ENCODE measurements at regions not wholly inside any gene's neighbourhood (a gene's known extent, or its start where the extent isn't known, plus 50 kb on each side); places are given as distances from the start of the nearest gene placed in this dataset.

DNA sequence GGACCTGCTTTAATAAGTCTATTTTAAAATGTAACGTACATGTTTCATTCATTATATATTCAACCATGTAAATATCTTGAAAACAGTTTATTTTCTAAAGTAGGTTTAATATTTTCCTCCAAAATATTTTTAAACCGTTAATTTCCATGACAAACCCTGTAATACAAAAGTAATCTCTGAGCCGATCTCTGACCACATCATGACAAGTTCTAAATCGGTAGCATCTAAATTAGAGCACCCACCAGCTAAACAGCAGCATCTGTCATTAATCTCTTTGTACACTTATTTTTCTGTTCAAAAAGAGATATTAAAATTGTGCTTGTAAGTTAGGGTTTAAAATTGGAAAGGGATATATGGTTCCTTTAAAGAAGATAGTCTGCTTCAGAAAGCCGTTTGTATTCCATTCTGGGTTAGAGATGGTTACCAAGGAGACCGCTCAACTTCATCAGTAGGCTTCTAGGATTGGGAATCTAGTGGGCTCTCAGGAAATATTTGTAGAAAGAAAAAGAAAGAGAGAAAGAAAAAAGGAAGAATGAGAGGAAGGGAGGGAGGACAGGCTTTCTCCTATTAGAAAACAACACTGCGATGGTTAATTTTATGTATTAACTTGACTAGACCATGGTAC lies 232.5 kb upstream of the FOXN3 start (continued):
- no peak for TF ChIP-seq HOXB6 (CRISPR knock-in tag; IDR thresholded peaks at IDR 0.05; ENCODE audit: borderline replicate concordance)
- no peak for TF ChIP-seq MTA1 (IDR thresholded peaks at IDR 0.05; ENCODE audit: borderline replicate concordance)
- TF ChIP-seq PYGO2 (tag; IDR thresholded peaks at IDR 0.05), result no peak

DNA sequence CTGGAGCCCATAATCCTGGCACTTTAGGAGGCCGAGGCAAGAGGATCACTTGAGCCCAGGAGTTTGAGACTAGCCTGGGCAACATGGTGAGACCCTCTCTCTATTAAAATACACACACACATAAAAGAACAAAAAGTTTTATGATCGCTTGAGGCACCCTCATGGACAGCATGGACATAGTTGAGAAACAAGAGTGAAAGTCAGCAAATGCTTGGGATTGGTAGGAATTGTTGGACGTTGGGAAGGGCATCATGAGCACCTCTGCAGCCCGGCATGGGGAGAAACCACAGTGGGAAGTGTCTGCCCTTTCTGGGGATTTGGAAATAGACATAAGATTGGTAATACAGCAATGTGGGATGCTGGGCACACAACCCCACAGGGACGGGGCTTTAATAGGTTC lies 231.9 kb upstream of the FOXN3 start:
- Histone ChIP-seq H3K4me3 (no peak overlapping the region), H3K36me3 (ENCODE audit: control insufficient read depth, insufficient read depth, low read length) (no peaks in the 10 kb centered on the region), H3K9ac (ENCODE audit: insufficient read depth in 1 of 2, low read depth in 2 of 2, low read length in 2 of 2) (no peak overlapping the region), H3K4me2 (ENCODE audit: insufficient read depth, low read length) (no peak overlapping the region), H3K9me3 (replicated peaks; ENCODE audit: control insufficient read depth, insufficient read depth, low read depth, low read length) (no peaks in the 10 kb centered on the region), H2AFZ (ENCODE audit: low read depth, low read length) (no peak overlapping the region), H3K79me2 (ENCODE audit: control insufficient read depth, insufficient read depth, low read length) (no peaks in the 10 kb centered on the region), H3K4me1 (replicated peaks in 1 of 2; ENCODE audit: control insufficient read depth in 2 of 2, insufficient read depth in 2 of 2, low read length in 2 of 2) (no peaks in the 10 kb centered on the region), H4K20me1 (replicated peaks; ENCODE audit: control insufficient read depth, insufficient read depth, low read length) (no peaks in the 10 kb centered on the region), H3K27ac (ENCODE audit: extremely low read depth, low read depth, low read length) (no peak overlapping the region), H3K27me3 (ENCODE audit: control insufficient read depth in 2 of 2, insufficient read depth in 2 of 2, low read length in 2 of 2) (no peaks in the 10 kb centered on the region), H3K9me1 (ENCODE audit: control insufficient read depth, insufficient read depth, low read length) (no peaks in the 10 kb centered on the region)
- CTCF ChIA-PET (ENCODE audit: low intra/inter-chr PET ratio), result no interaction called here
- no TSS peak for BruUV-seq (replicated peaks)
- ATAC-seq (no peak), FAIRE-seq (no peak), DNase-seq (ENCODE audit: extremely low read depth in 1 of 4, low spot score in 3 of 4) (no peak)
- TF ChIP-seq NCOA6 (IDR thresholded peaks at IDR 0.05), result no peak
- TF ChIP-seq RBM15 (IDR thresholded peaks at IDR 0.05; ENCODE audit: insufficient read depth, low read length), result no peak
- no peak for TF ChIP-seq ZNF324 (CRISPR knock-in tag; IDR thresholded peaks at IDR 0.05)
- no peak for TF ChIP-seq ETS1 (conservative IDR thresholded peaks at IDR 0.05; ENCODE audit: control insufficient read depth, low read depth, low read length)
- TF ChIP-seq BDP1 (IDR thresholded peaks at IDR 0.05; ENCODE audit: insufficient read depth, insufficient read length), result no peak
- intact Hi-C loops (cut with micrococcal nuclease), result no loop called here
- POLR2A ChIA-PET, result no interaction called here
- in situ Hi-C loops (cut with MboI), result no loop called here
- WGBS (ENCODE audit: insufficient coverage, low coverage, missing lambda C conversion rate), result 2% methylated on average over 5 of the region's 5 CpGs
